SHP77 (cell line): ENCODE measurements at regions not wholly inside any gene's neighbourhood (a gene's known extent, or its start where the extent isn't known, plus 50 kb on each side); places are given as distances from the start of the nearest gene placed in this dataset.

Experiments used
- DNase-seq, 2 experiments: peaks; one replicate each; lab custom pipeline; 2025; lab: John Stamatoyannopoulos, UW

GRCh38 chr11:79578116-79578515, 137.3 kb upstream of the TENM4 start:
- DNase-seq, result no peak

- no peak for DNase-seq
Measured at GRCh38 chr11:79575701-79576100, 134.9 kb upstream of the TENM4 start.

GRCh38 chr11:79570104-79570503, 129.3 kb upstream of the TENM4 start:
- DNase-seq, result no peak

- DNase-seq, result no peak
Measured at GRCh38 chr11:79564288-79564925, 123.6 kb upstream of the TENM4 start.

- DNase-seq, result no peak
Measured at GRCh38 chr11:79561496-79561895, 120.7 kb upstream of the TENM4 start.

GRCh38 chr11:79550809-79551208, 110.0 kb upstream of the TENM4 start:
- no peak for DNase-seq

- DNase-seq, result no peak
Measured at GRCh38 chr11:79547256-79547655, 106.4 kb upstream of the TENM4 start.

GRCh38 chr11:79546351-79546750, 105.5 kb upstream of the TENM4 start:
- DNase-seq, result no peak

GRCh38 chr11:79544361-79544760, 103.5 kb upstream of the TENM4 start:
- no peak for DNase-seq

GRCh38 chr11:79543101-79543500, 102.3 kb upstream of the TENM4 start:
- DNase-seq, result no peak

GRCh38 chr11:79541466-79541865, 100.6 kb upstream of the TENM4 start:
- no peak for DNase-seq

GRCh38 chr11:79538775-79539174, 97.9 kb upstream of the TENM4 start:
- DNase-seq, result no peak

GRCh38 chr11:79536155-79536917, 95.5 kb upstream of the TENM4 start:
- no peak for DNase-seq

- DNase-seq, result no peak
Measured at GRCh38 chr11:79535606-79536005, 94.8 kb upstream of the TENM4 start.

- no peak for DNase-seq
Measured at GRCh38 chr11:79525257-79525656, 84.4 kb upstream of the TENM4 start.

- DNase-seq, result no peak
Measured at GRCh38 chr11:79522626-79523025, 81.8 kb upstream of the TENM4 start.

GRCh38 chr11:79520086-79520485, 79.3 kb upstream of the TENM4 start:
- DNase-seq, result no peak

GRCh38 chr11:79515781-79516180, 75.0 kb upstream of the TENM4 start:
- no peak for DNase-seq

GRCh38 chr11:79514695-79515094, 73.9 kb upstream of the TENM4 start:
- DNase-seq, result no peak

GRCh38 chr11:79514290-79514689, 73.5 kb upstream of the TENM4 start:
- no peak for DNase-seq

GRCh38 chr11:79512706-79513469, 72.1 kb upstream of the TENM4 start:
- DNase-seq, result no peak

GRCh38 chr11:79510960-79511359, 70.1 kb upstream of the TENM4 start:
- no peak for DNase-seq

GRCh38 chr11:79508461-79508860, 67.6 kb upstream of the TENM4 start:
- no peak for DNase-seq
